Mesodermal cell (in vitro differentiated cells): ENCODE measurements at regions not wholly inside any gene's neighbourhood (a gene's known extent, or its start where the extent isn't known, plus 50 kb on each side); places are given as distances from the start of the nearest gene placed in this dataset.

Source experiments
- H3K27ac ChIP-seq: 2 replicates; pipeline ENCODE4 v1.7.0; 2013; ENCODE audit warnings: mild to moderate bottlenecking, low read depth, low read length, moderate library complexity; ENCODE audit not compliant: severe bottlenecking
- H3K36me3 ChIP-seq: 2 replicates; pipeline ENCODE4 v1.7.1; 2013; ENCODE audit warnings: mild to moderate bottlenecking, low read length, moderate library complexity; ENCODE audit not compliant: control insufficient read depth, insufficient read depth
- H3K4me1 ChIP-seq: one replicate; pipeline ENCODE4 v1.7.1; 2013; ENCODE audit warnings: mild to moderate bottlenecking, low read length; ENCODE audit not compliant: insufficient read depth, control insufficient read depth, poor library complexity, severe bottlenecking
- H3K4me3 ChIP-seq: 2 replicates; pipeline ENCODE4 v1.7.0; 2013; ENCODE audit warnings: low read length, control low read depth, mild to moderate bottlenecking; ENCODE audit not compliant: insufficient read depth, poor library complexity, severe bottlenecking; ENCODE audit errors: extremely low read depth
- H3K9me3 ChIP-seq: 2 replicates; pipeline ENCODE4 v1.7.1; 2013; ENCODE audit warnings: mild to moderate bottlenecking, low read length, moderate library complexity; ENCODE audit not compliant: control insufficient read depth
- WGBS, 2 experiments: methylation state at CpG; one replicate each; pipeline ENCODE4 v1.1.5; 2013; ENCODE audit warnings: missing lambda C conversion rate in 2 of 2; ENCODE audit not compliant: insufficient coverage in 2 of 2; 5-methylcytosine and 5-hydroxymethylcytosine counted together

DNA sequence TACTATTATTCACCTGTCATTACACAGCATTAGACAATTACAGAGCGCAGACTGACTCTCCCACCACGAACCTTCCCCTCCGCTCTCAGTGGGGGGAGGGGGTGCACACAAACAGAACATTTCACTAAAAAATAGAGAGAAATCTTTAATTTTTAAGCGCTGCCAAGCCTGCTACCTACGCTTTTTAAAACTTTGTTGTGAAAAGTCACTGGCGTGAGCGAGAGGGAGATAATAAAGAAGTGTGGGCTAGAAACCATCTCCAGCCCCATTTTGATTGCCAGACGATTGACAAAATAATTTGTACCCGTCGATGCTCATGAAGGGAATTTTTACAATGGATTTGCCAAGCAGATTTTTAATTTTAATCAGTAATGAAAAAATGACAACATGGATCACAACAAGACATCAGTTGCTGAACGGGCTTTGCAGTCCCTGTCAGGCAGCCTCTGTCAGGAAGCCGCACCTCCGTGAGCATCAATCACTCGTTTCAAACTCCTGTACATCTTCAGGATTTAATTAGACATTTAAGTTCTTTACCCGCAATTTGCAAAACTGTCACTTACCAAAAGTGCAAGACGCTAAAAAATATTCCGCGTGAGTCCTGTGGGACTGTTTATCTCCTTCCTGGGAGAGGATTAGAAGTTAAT, 209.1 kb downstream of the BCL11B start:
- WGBS, 2 experiments: 91 to 94% methylated on average over 9 of the region's 18 CpGs
- no peak overlapping the region for H3K4me3 ChIP-seq

DNA sequence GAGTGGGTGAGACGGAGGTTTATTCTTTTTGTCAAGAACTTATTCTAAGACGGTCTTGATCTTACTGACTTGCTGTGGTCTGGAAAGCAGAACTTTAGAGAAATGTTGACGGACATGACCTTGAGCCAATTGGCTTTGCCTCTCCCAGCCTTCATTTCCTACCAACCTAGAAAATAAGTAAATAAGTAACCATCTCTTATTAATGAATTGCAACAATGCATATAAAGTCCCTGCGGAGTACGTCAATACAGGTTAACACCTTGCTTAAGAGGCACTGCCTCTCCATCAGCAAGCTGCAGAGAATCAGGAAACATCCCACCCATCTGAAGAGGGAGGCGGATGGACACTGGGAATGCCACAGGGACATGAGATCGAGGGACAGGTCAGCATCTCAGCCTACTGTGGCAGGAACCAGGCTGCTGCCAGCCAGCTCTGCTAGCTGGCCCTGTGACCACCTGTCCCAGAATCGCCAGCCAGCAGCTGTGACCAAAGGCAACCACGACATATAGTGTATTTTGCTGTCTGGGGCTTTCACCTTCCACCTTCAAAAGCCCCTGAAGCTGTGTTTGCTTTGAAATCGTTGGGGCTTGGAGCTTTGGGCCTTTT, 208.3 kb downstream of the BCL11B start:
- Histone ChIP-seq H3K4me3 (no peak overlapping the region), H3K9me3 (no peaks in the 10 kb centered on the region), H3K36me3 (no peaks in the 10 kb centered on the region), H3K4me1 (no peaks in the 10 kb centered on the region), H3K27ac (no peak overlapping the region)
- whole genome bisulfite sequencing, 2 experiments: 91 to 92% methylated on average over 5 to 7 of the region's 10 CpGs

More for the DNA sequence above, 209.1 kb downstream of the BCL11B start:
- H3K27ac ChIP-seq: no peak overlapping the region
- H3K36me3 ChIP-seq: no peaks in the 10 kb centered on the region
- H3K4me1 ChIP-seq: no peaks in the 10 kb centered on the region
- H3K9me3 ChIP-seq: no peaks in the 10 kb centered on the region

DNA sequence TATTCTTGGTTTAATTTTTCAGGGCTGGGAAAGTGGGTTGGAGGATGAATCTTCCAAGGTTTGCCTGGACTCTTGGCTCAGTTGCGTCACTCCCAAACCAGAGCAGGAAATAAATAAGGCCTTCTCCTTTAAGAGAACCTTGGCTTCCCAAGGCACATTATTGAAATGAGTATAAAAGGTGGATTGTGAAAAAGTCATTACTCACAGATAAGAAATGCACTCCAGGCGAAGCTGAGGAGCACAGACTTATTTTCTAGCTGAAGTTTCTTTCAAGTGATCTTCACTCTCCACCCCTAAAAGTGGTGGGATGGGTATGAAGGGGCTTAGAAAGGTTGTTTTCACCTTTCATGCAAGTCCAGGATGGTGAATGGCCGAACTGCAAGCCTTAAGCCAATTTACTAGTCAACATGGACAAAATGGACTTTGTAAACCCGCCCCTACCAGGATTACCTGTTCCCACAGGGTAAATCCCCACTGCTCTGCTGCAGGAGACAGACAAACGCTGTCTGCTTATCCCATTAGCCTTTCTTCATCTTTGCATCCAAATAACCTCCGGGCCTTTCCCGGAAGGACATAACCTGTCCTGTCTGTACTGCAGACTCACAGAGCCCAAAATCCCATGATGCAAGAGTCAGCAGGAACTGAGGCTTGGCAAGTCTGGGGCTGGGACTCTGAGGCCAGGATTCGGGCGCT, 207.6 kb downstream of the BCL11B start:
- H3K36me3 ChIP-seq: no peaks in the 10 kb centered on the region
- H3K4me3 ChIP-seq: no peak overlapping the region
- 89 to 94% methylated on average over 5 to 6 of the region's 9 CpGs for WGBS, 2 experiments
- no peak overlapping the region for H3K27ac ChIP-seq
- no peaks in the 10 kb centered on the region for H3K4me1 ChIP-seq
- no peaks in the 10 kb centered on the region for H3K9me3 ChIP-seq

DNA sequence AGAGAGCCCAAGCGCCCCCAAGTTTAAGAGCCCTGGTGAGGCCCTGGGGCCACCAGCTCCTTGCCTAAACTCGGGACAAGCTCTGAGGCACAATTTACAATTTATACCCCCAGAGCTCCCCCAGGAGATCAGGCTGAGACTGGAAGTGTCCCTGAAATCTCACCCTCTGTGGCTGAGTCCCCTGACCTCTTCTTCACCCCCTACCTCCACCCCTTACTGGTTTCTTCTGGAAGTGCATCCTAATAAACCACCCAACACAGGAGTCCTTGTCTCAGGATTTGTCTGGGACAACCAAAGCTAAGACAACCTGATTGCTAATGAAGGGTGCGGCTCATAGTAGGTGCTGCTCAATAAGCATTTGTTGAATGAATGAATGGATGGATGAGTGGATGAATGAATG, 206.4 kb downstream of the BCL11B start:
- WGBS, 2 experiments: 76 to 100% methylated on average over 2 to 3 of the region's 3 CpGs
- Histone ChIP-seq H3K9me3 (no peaks in the 10 kb centered on the region), H3K27ac (no peak overlapping the region), H3K4me1 (no peaks in the 10 kb centered on the region), H3K4me3 (no peak overlapping the region), H3K36me3 (no peaks in the 10 kb centered on the region)

DNA sequence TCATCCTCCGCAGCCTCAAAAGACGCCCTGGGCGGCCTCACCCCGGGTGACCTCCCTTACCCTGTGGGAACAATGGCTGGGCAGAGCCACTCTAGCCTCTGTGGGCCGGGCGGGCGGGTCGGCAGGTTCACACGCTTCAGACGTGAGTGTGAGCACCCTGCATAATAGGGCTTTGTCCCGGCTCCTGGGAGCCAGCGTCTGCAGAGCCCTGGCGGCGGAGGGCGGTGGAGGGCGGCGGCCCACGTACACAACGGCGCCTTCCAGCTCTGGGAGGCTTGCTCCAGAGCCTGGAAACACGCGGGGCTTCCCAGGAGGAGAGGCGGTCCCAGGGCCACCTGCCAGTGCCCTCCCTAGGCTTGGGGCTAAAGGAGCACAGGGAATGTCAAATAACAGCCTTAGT, 205.6 kb downstream of the BCL11B start:
- Histone ChIP-seq H3K4me3 (no peak overlapping the region), H3K27ac (no peak overlapping the region), H3K9me3 (no peaks in the 10 kb centered on the region), H3K36me3 (no peaks in the 10 kb centered on the region), H3K4me1 (no peaks in the 10 kb centered on the region)
- WGBS, 2 experiments: 92 to 96% methylated on average over 19 to 23 of the region's 23 CpGs

DNA sequence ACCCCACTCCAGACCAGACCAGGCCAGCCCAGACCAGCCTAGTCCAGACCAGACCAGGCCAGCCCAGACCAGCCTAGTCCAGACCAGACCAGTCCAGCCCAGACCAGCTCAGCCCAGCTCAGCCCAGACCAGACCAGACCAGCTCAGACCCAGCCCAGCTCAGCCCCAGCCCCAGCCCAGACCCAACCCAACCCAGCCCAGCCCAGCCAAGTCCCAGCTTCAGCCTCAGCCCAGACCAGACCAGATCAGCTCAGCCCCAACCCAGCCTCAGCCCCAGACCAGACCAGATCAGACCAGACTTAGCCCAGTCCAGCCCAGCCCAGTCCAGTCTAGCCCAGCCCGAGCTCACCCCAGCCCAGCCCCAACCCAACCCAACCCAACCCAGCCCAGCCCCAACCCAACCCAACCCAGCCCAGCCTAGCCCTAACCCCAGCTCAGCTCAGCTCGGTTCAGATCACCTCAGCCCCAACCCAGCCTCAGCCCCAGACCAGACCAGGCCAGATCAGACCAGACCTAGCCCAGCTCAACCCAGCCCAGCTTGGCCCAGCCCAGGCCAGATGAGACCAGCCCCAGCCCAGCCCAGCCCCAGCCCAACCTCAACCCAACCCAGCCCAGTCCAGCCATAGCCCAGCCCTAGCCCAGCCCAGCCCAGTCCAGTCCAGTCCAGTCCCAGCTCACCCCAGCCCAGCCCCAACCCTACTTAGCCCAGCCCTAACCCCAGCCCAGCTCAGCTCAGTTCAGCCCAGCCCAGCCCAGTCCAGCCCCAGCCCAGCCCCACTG, 204.7 kb downstream of the BCL11B start:
- 100% methylated on average over 1 of the region's 2 CpGs; no CpG with 5 or more reads in 1 of the 2 experiments for WGBS, 2 experiments
- H3K27ac ChIP-seq: no peak overlapping the region

DNA sequence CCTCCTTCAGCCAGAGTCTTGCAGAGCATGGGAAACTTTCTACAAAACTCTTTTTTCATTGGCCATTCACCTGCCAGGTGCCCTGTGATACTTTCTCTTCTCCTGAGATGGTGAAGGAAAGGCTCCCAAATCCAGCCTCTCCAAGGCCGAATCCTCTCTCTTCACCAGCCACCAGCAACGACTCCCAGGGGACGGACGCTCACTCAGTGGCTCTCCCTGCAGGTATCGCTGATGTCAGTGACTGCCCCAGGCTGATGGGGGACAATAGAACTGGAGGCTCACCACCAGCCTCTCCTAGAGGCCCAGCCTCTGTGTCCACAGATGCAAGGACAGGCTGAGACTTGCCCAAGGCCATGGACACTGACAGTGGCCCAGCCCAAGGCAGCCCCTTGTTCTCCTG, 204.1 kb downstream of the BCL11B start:
- WGBS, 2 experiments: 100% methylated on average over 1 to 2 of the region's 5 CpGs
- Histone ChIP-seq H3K4me3 (no peak overlapping the region), H3K9me3 (no peaks in the 10 kb centered on the region), H3K36me3 (no peaks in the 10 kb centered on the region), H3K4me1 (no peaks in the 10 kb centered on the region), H3K27ac (no peak overlapping the region)

More for the DNA sequence above, 204.7 kb downstream of the BCL11B start:
- Histone ChIP-seq H3K36me3 (no peaks in the 10 kb centered on the region), H3K4me1 (no peaks in the 10 kb centered on the region), H3K4me3 (no peak overlapping the region), H3K9me3 (no peaks in the 10 kb centered on the region)

DNA sequence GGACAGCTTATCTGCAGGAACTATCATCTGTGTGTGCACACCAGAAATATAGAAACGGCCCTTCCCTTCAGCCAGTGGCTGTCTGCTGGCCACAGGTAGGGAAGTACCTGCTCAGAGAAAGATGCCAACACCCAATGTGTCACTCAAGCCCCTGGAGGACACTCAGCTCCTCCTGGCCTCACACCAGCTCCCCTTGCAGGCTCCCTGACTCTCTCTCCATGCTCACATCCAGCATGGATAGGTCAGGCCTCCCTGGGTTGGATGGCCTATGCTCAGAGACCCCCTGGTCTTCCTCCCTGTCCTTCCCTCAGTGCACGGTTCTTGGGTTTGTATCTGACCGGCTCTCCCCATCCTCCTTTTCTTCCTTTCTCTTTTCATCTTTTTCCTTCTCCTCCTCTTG, 202.1 kb downstream of the BCL11B start:
- H3K4me1 ChIP-seq: no peaks in the 10 kb centered on the region
- H3K27ac ChIP-seq: no peak overlapping the region
- no peak overlapping the region for H3K4me3 ChIP-seq
- H3K36me3 ChIP-seq: no peaks in the 10 kb centered on the region
- no peaks in the 10 kb centered on the region for H3K9me3 ChIP-seq
- 84 to 88% methylated on average over 3 of the region's 3 CpGs for WGBS, 2 experiments

DNA sequence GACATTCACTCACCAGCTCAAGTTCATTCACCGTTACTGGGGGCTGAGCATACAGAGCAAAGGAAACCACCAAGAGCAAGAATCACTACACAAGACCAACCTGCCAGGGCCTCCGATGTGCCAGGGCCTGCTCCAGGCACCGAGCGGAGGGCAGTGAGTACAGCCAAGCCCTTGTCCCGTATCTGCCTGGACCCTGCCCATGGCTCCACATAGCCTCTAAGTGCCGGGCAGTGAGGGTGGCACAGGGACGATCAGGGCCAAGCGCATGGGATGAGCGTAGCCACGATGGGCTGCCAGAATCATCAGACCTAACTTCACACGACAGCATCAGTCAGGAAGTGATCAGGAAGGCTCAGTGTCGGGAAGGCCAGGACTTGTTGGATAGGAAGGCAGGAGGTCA, 199.6 kb downstream of the BCL11B start:
- Histone ChIP-seq H3K4me1 (no peaks in the 10 kb centered on the region), H3K27ac (no peak overlapping the region), H3K4me3 (no peak overlapping the region), H3K9me3 (no peaks in the 10 kb centered on the region), H3K36me3 (no peaks in the 10 kb centered on the region)
- 95% methylated on average over 9 to 11 of the region's 12 CpGs for WGBS, 2 experiments

DNA sequence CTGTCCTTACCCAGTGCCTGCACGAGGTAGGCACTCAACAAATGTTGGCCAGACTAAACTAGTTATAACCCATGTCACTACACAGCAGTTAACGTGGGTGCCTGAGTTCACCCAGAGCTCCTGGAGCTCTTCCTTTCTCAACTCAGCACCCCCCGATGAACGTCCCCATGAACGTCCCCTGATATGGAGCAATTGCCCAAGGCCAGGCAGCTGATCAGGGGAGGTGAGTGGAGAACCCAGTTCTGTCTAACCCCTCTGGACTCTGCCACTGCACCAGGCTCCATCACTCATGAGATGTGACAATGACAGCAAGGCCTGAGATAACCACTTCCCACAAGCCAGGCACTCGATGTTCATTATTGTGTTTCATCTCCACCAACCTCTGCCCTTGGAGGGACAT, 199.0 kb downstream of the BCL11B start:
- Histone ChIP-seq H3K4me3 (no peak overlapping the region), H3K27ac (no peak overlapping the region), H3K4me1 (no peaks in the 10 kb centered on the region), H3K36me3 (no peaks in the 10 kb centered on the region), H3K9me3 (no peaks in the 10 kb centered on the region)
- WGBS, 2 experiments: 73 to 93% methylated on average over 3 to 6 of the region's 6 CpGs
